ENCODE measurements at regions not wholly inside any gene's neighbourhood (a gene's known extent, or its start where the extent isn't known, plus 50 kb on each side); places are given as distances from the start of the nearest gene placed in this dataset.

- no peak for DNase-seq
- Mint-ChIP-seq H3K36me3 (no peaks in the 10 kb centered on the region), H3K4me1 (no peaks in the 10 kb centered on the region), H3K27ac (no peak overlapping the region), H3K27me3 (ENCODE audit: low read depth in 3 of 3) (no peaks in the 10 kb centered on the region), H3K4me3 (no peak overlapping the region), H3K9me3 (peaks cover 0 to 12% (median 3%) of the 10 kb centered on the region in 7 donors)
- peaks cover 0 to 9% of the 10 kb centered on the region in 2 donors for H3K9me3 ChIP-seq (replicated peaks in 1 of 2; ENCODE audit: control insufficient read depth in 1 of 2, insufficient read depth in 1 of 2, low read length in 2 of 2)
- H4K20me1 ChIP-seq (ENCODE audit: insufficient read depth, low read length) = no peaks in the 10 kb centered on the region
- intact Hi-C loops (cut with micrococcal nuclease) = no loop called here
- H3K9ac ChIP-seq (ENCODE audit: insufficient read depth, low read length, poor library complexity, severe bottlenecking) = no peak overlapping the region
- WGBS (ENCODE audit: insufficient coverage) = 86% methylated on average over 1 of the region's 2 CpGs
- no peak overlapping the region for H3K27ac ChIP-seq (ENCODE audit: low read depth in 1 of 2, low read length in 2 of 2)
- no peaks in the 10 kb centered on the region for H3K79me2 ChIP-seq (ENCODE audit: insufficient read depth, low read length)
- TF ChIP-seq, protein P1, sequence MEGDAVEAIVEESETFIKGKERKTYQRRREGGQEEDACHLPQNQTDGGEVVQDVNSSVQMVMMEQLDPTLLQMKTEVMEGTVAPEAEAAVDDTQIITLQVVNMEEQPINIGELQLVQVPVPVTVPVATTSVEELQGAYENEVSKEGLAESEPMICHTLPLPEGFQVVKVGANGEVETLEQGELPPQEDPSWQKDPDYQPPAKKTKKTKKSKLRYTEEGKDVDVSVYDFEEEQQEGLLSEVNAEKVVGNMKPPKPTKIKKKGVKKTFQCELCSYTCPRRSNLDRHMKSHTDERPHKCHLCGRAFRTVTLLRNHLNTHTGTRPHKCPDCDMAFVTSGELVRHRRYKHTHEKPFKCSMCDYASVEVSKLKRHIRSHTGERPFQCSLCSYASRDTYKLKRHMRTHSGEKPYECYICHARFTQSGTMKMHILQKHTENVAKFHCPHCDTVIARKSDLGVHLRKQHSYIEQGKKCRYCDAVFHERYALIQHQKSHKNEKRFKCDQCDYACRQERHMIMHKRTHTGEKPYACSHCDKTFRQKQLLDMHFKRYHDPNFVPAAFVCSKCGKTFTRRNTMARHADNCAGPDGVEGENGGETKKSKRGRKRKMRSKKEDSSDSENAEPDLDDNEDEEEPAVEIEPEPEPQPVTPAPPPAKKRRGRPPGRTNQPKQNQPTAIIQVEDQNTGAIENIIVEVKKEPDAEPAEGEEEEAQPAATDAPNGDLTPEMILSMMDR (IDR thresholded peaks at IDR 0.05) = no peak
- no peak overlapping the region for H3K4me2 ChIP-seq (replicated peaks; ENCODE audit: extremely low read depth, low read length, poor library complexity, severe bottlenecking)
- no peaks in the 10 kb centered on the region for H3K4me1 ChIP-seq (ENCODE audit: control insufficient read depth in 1 of 2, insufficient read depth in 2 of 2, low read length in 2 of 2)
- no peak overlapping the region for H2AFZ ChIP-seq (ENCODE audit: insufficient read depth, low read depth, low read length, poor library complexity, severe bottlenecking)
- H3K27me3 ChIP-seq (ENCODE audit: control insufficient read depth in 2 of 2, insufficient read depth in 2 of 2, low read length in 2 of 2) = no peaks in the 10 kb centered on the region
- H3K4me3 ChIP-seq (replicated peaks in 1 of 3; ENCODE audit: low read depth in 2 of 3, low read length in 3 of 3) = no peak overlapping the region
- H3K36me3 ChIP-seq (replicated peaks in 1 of 2; ENCODE audit: control insufficient read depth in 1 of 2, insufficient read depth in 2 of 2, low read length in 2 of 2) = no peaks in the 10 kb centered on the region
Measured at GRCh38 chr3:162610261-162610660, 1113.7 kb downstream of the OTOL1 start.

- H3K27me3 ChIP-seq (ENCODE audit: control insufficient read depth in 2 of 2, insufficient read depth in 2 of 2, low read length in 2 of 2) = no peaks in the 10 kb centered on the region
- TF ChIP-seq, protein P1 (IDR thresholded peaks at IDR 0.05) = no peak
- Mint-ChIP-seq H3K4me1 (no peaks in the 10 kb centered on the region), H3K9me3 (peaks cover 0 to 8% (median 3%) of the 10 kb centered on the region in 7 donors), H3K27ac (no peak overlapping the region), H3K36me3 (no peaks in the 10 kb centered on the region), H3K4me3 (no peak overlapping the region), H3K27me3 (ENCODE audit: low read depth in 3 of 3) (no peaks in the 10 kb centered on the region)
- H3K27ac ChIP-seq (ENCODE audit: low read depth in 1 of 2, low read length in 2 of 2) = no peak overlapping the region
- H4K20me1 ChIP-seq (ENCODE audit: insufficient read depth, low read length) = no peaks in the 10 kb centered on the region
- no peaks in the 10 kb centered on the region for H3K36me3 ChIP-seq (replicated peaks in 1 of 2; ENCODE audit: control insufficient read depth in 1 of 2, insufficient read depth in 2 of 2, low read length in 2 of 2)
- H3K4me1 ChIP-seq (ENCODE audit: control insufficient read depth in 1 of 2, insufficient read depth in 2 of 2, low read length in 2 of 2) = no peaks in the 10 kb centered on the region
- DNase-seq = no peak
- H3K4me2 ChIP-seq (replicated peaks; ENCODE audit: extremely low read depth, low read length, poor library complexity, severe bottlenecking) = no peak overlapping the region
- H3K9ac ChIP-seq (ENCODE audit: insufficient read depth, low read length, poor library complexity, severe bottlenecking) = no peak overlapping the region
- peaks cover 0 to 6% of the 10 kb centered on the region in 2 donors for H3K9me3 ChIP-seq (replicated peaks in 1 of 2; ENCODE audit: control insufficient read depth in 1 of 2, insufficient read depth in 1 of 2, low read length in 2 of 2)
- intact Hi-C loops (cut with micrococcal nuclease) = no loop called here
- H3K4me3 ChIP-seq (replicated peaks in 1 of 3; ENCODE audit: low read depth in 2 of 3, low read length in 3 of 3) = no peak overlapping the region
- no CpG with 5 or more reads among the region's 2 CpGs for WGBS (ENCODE audit: insufficient coverage)
- H2AFZ ChIP-seq (ENCODE audit: insufficient read depth, low read depth, low read length, poor library complexity, severe bottlenecking) = no peak overlapping the region
- no peaks in the 10 kb centered on the region for H3K79me2 ChIP-seq (ENCODE audit: insufficient read depth, low read length)
Measured at GRCh38 chr3:162612991-162613390, 1116.4 kb downstream of the OTOL1 start.

All from CD14-positive monocyte (primary cell).